ENCODE measurements at regions not wholly inside any gene's neighbourhood (a gene's known extent, or its start where the extent isn't known, plus 50 kb on each side); places are given as distances from the start of the nearest gene placed in this dataset.

GRCh38 chr9:13556656-13557055 is 277.2 kb upstream of the MPDZ start:
- WGBS, result 82% methylated on average over 2 of the region's 2 CpGs
- H3K4me3 ChIP-seq (ENCODE audit: low read length in 2 of 2), result no peak overlapping the region

GRCh38 chr9:13555989-13556500 is 276.6 kb upstream of the MPDZ start:
- no peak overlapping the region for H3K27ac ChIP-seq (ENCODE audit: low read depth in 1 of 2, low read length in 1 of 2)

More at GRCh38 chr9:13556656-13557055, 277.2 kb upstream of the MPDZ start:
- Histone ChIP-seq H3K36me3 (ENCODE audit: control insufficient read depth in 2 of 2, insufficient read depth in 2 of 2, low read length in 1 of 2) (no peaks in the 10 kb centered on the region), H3K27me3 (ENCODE audit: control insufficient read depth in 2 of 2, insufficient read depth in 1 of 2, low read length in 1 of 2) (no peaks in the 10 kb centered on the region), H3K27ac (ENCODE audit: low read depth in 1 of 2, low read length in 1 of 2) (no peak overlapping the region), H3K9me3 (ENCODE audit: control insufficient read depth in 2 of 2, insufficient read depth in 1 of 2, low read length in 1 of 2) (no peaks in the 10 kb centered on the region), H3K4me1 (ENCODE audit: control insufficient read depth in 2 of 2, insufficient read depth in 2 of 2, low read length in 2 of 2) (no peaks in the 10 kb centered on the region)
- DNase-seq (ENCODE audit: low read depth in 6 of 9, low spot score in 9 of 9), result no peak

GRCh38 chr9:13555516-13555915 is 276.0 kb upstream of the MPDZ start:
- Histone ChIP-seq H3K36me3 (ENCODE audit: control insufficient read depth in 2 of 2, insufficient read depth in 2 of 2, low read length in 1 of 2) (no peaks in the 10 kb centered on the region), H3K4me1 (ENCODE audit: control insufficient read depth in 2 of 2, insufficient read depth in 2 of 2, low read length in 2 of 2) (no peaks in the 10 kb centered on the region), H3K9me3 (ENCODE audit: control insufficient read depth in 2 of 2, insufficient read depth in 1 of 2, low read length in 1 of 2) (no peaks in the 10 kb centered on the region), H3K27me3 (ENCODE audit: control insufficient read depth in 2 of 2, insufficient read depth in 1 of 2, low read length in 1 of 2) (no peaks in the 10 kb centered on the region), H3K4me3 (ENCODE audit: low read length in 2 of 2) (no peak overlapping the region), H3K27ac (ENCODE audit: low read depth in 1 of 2, low read length in 1 of 2) (no peak overlapping the region)
- no peak for DNase-seq (ENCODE audit: low read depth in 6 of 9, low spot score in 9 of 9)
- WGBS, result 90% methylated on average over 4 of the region's 4 CpGs

More at GRCh38 chr9:13555989-13556500, 276.6 kb upstream of the MPDZ start:
- no peak for DNase-seq (ENCODE audit: low read depth in 6 of 9, low spot score in 9 of 9)
- Histone ChIP-seq H3K27me3 (ENCODE audit: control insufficient read depth in 2 of 2, insufficient read depth in 1 of 2, low read length in 1 of 2) (no peaks in the 10 kb centered on the region), H3K36me3 (ENCODE audit: control insufficient read depth in 2 of 2, insufficient read depth in 2 of 2, low read length in 1 of 2) (no peaks in the 10 kb centered on the region), H3K9me3 (ENCODE audit: control insufficient read depth in 2 of 2, insufficient read depth in 1 of 2, low read length in 1 of 2) (no peaks in the 10 kb centered on the region), H3K4me1 (ENCODE audit: control insufficient read depth in 2 of 2, insufficient read depth in 2 of 2, low read length in 2 of 2) (no peaks in the 10 kb centered on the region), H3K4me3 (ENCODE audit: low read length in 2 of 2) (no peak overlapping the region)
- WGBS, result 49% methylated on average over 5 of the region's 5 CpGs

DNA sequence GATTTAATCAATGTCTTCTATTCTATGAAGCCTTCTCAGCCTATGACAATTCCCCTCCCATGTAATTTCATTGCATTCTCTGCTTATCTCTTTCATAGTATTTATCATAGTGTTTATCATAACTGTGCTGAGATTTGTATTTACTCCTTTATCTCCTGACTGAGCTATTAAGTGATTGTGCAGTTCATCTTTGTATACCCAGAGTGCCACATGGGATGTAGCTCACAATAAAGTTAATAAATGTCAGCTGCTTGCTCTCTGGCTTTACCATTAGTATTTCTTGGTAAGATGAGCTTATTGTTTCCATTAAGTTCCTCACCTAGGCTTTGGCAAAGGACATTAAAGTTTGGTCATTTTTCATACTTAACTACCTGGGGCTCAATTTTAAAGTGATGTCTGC is 275.1 kb upstream of the MPDZ start:
- Histone ChIP-seq H3K27me3 (ENCODE audit: control insufficient read depth in 2 of 2, insufficient read depth in 1 of 2, low read length in 1 of 2) (no peaks in the 10 kb centered on the region), H3K9me3 (ENCODE audit: control insufficient read depth in 2 of 2, insufficient read depth in 1 of 2, low read length in 1 of 2) (no peaks in the 10 kb centered on the region), H3K27ac (ENCODE audit: low read depth in 1 of 2, low read length in 1 of 2) (no peak overlapping the region), H3K4me3 (ENCODE audit: low read length in 2 of 2) (no peak overlapping the region), H3K4me1 (ENCODE audit: control insufficient read depth in 2 of 2, insufficient read depth in 2 of 2, low read length in 2 of 2) (no peaks in the 10 kb centered on the region), H3K36me3 (ENCODE audit: control insufficient read depth in 2 of 2, insufficient read depth in 2 of 2, low read length in 1 of 2) (no peaks in the 10 kb centered on the region)
- DNase-seq (ENCODE audit: low read depth in 6 of 9, low spot score in 9 of 9), result no peak

DNA sequence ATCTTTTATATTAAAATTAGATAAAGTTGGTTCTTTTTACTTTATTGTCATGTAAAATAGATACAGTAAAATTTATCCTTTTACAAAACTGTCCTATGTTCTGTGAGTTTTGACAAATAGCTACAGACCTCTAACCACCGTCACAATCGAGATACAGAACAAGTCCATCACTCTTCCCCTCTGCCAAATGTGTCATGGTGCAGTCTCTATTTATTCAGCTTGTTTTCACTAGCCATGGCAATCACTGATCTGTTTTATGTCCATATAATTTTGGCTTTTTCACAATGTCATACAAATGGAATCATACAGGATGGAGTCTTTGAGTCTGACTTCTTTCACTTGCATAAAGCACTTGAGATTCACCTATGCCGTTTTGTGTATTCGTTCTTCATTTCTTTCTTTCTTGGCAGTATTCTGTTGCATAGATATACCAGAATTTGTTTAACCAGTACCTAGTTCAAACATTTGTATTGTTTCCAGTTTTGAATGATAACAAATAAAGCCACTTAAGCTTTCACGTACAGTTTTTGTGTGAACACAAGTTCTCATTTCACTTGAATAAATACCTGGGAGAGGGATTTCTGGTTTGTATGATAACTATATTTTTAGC is 273.2 kb upstream of the MPDZ start:
- Histone ChIP-seq H3K27ac (ENCODE audit: low read depth in 1 of 2, low read length in 1 of 2) (no peak overlapping the region), H3K4me1 (ENCODE audit: control insufficient read depth in 2 of 2, insufficient read depth in 2 of 2, low read length in 2 of 2) (no peaks in the 10 kb centered on the region), H3K27me3 (ENCODE audit: control insufficient read depth in 2 of 2, insufficient read depth in 1 of 2, low read length in 1 of 2) (no peaks in the 10 kb centered on the region), H3K4me3 (ENCODE audit: low read length in 2 of 2) (no peak overlapping the region), H3K9me3 (ENCODE audit: control insufficient read depth in 2 of 2, insufficient read depth in 1 of 2, low read length in 1 of 2) (no peaks in the 10 kb centered on the region), H3K36me3 (ENCODE audit: control insufficient read depth in 2 of 2, insufficient read depth in 2 of 2, low read length in 1 of 2) (no peaks in the 10 kb centered on the region)
- DNase-seq (ENCODE audit: low read depth in 6 of 9, low spot score in 9 of 9), result no peak
- 92% methylated on average over 5 of the region's 5 CpGs for WGBS

- no peak for DNase-seq (ENCODE audit: low read depth in 6 of 9, low spot score in 9 of 9)
- Histone ChIP-seq H3K4me3 (ENCODE audit: low read length in 2 of 2) (no peak overlapping the region), H3K36me3 (ENCODE audit: control insufficient read depth in 2 of 2, insufficient read depth in 2 of 2, low read length in 1 of 2) (no peaks in the 10 kb centered on the region), H3K9me3 (ENCODE audit: control insufficient read depth in 2 of 2, insufficient read depth in 1 of 2, low read length in 1 of 2) (no peaks in the 10 kb centered on the region), H3K27ac (ENCODE audit: low read depth in 1 of 2, low read length in 1 of 2) (no peak overlapping the region), H3K27me3 (ENCODE audit: control insufficient read depth in 2 of 2, insufficient read depth in 1 of 2, low read length in 1 of 2) (no peaks in the 10 kb centered on the region), H3K4me1 (ENCODE audit: control insufficient read depth in 2 of 2, insufficient read depth in 2 of 2, low read length in 2 of 2) (no peaks in the 10 kb centered on the region)
- WGBS, result 91% methylated on average over 2 of the region's 2 CpGs
These were observed 271.0 kb upstream of the MPDZ start for GRCh38 chr9:13550519-13550918.

- Histone ChIP-seq H3K27me3 (ENCODE audit: control insufficient read depth in 2 of 2, insufficient read depth in 1 of 2, low read length in 1 of 2) (no peaks in the 10 kb centered on the region), H3K27ac (ENCODE audit: low read depth in 1 of 2, low read length in 1 of 2) (no peak overlapping the region), H3K4me1 (ENCODE audit: control insufficient read depth in 2 of 2, insufficient read depth in 2 of 2, low read length in 2 of 2) (no peaks in the 10 kb centered on the region), H3K4me3 (ENCODE audit: low read length in 2 of 2) (no peak overlapping the region), H3K9me3 (ENCODE audit: control insufficient read depth in 2 of 2, insufficient read depth in 1 of 2, low read length in 1 of 2) (no peaks in the 10 kb centered on the region), H3K36me3 (ENCODE audit: control insufficient read depth in 2 of 2, insufficient read depth in 2 of 2, low read length in 1 of 2) (no peaks in the 10 kb centered on the region)
- 94% methylated on average over 1 of the region's 1 CpG for WGBS
- no peak for DNase-seq (ENCODE audit: low read depth in 6 of 9, low spot score in 9 of 9)
These were observed 269.0 kb upstream of the MPDZ start for GRCh38 chr9:13548535-13548934.

- Histone ChIP-seq H3K36me3 (ENCODE audit: control insufficient read depth in 2 of 2, insufficient read depth in 2 of 2, low read length in 1 of 2) (no peaks in the 10 kb centered on the region), H3K27me3 (ENCODE audit: control insufficient read depth in 2 of 2, insufficient read depth in 1 of 2, low read length in 1 of 2) (no peaks in the 10 kb centered on the region), H3K4me3 (ENCODE audit: low read length in 2 of 2) (no peak overlapping the region), H3K9me3 (ENCODE audit: control insufficient read depth in 2 of 2, insufficient read depth in 1 of 2, low read length in 1 of 2) (no peaks in the 10 kb centered on the region), H3K27ac (ENCODE audit: low read depth in 1 of 2, low read length in 1 of 2) (no peak overlapping the region), H3K4me1 (ENCODE audit: control insufficient read depth in 2 of 2, insufficient read depth in 2 of 2, low read length in 2 of 2) (no peaks in the 10 kb centered on the region)
- 69% methylated on average over 5 of the region's 5 CpGs for WGBS
- no peak for DNase-seq (ENCODE audit: low read depth in 6 of 9, low spot score in 9 of 9)
These were observed 255.6 kb upstream of the MPDZ start for GRCh38 chr9:13535141-13535540.

- Histone ChIP-seq H3K4me1 (ENCODE audit: control insufficient read depth in 2 of 2, insufficient read depth in 2 of 2, low read length in 2 of 2) (no peaks in the 10 kb centered on the region), H3K27ac (ENCODE audit: low read depth in 1 of 2, low read length in 1 of 2) (no peak overlapping the region), H3K9me3 (ENCODE audit: control insufficient read depth in 2 of 2, insufficient read depth in 1 of 2, low read length in 1 of 2) (no peaks in the 10 kb centered on the region), H3K4me3 (ENCODE audit: low read length in 2 of 2) (no peak overlapping the region), H3K36me3 (ENCODE audit: control insufficient read depth in 2 of 2, insufficient read depth in 2 of 2, low read length in 1 of 2) (no peaks in the 10 kb centered on the region), H3K27me3 (ENCODE audit: control insufficient read depth in 2 of 2, insufficient read depth in 1 of 2, low read length in 1 of 2) (no peaks in the 10 kb centered on the region)
- DNase-seq (ENCODE audit: low read depth in 6 of 9, low spot score in 9 of 9), result no peak
- WGBS, result 91% methylated on average over 2 of the region's 2 CpGs
These were observed 254.5 kb upstream of the MPDZ start for GRCh38 chr9:13534006-13534405.
